Endothelial cell of umbilical vein (primary cell): ENCODE measurements at regions not wholly inside any gene's neighbourhood (a gene's known extent, or its start where the extent isn't known, plus 50 kb on each side); places are given as distances from the start of the nearest gene placed in this dataset.

Experiments
- BruUV-seq: library from RNA; stranded (reverse); fragments of 400-500 nt; replicated peaks from 2 replicates; lab custom pipeline; 2021; lab: Mats Ljungman, UMichigan
- CTCF ChIA-PET: fragments of 300-600, 350-600 bp; sonication (Branson Sonifier 250); formaldehyde crosslinking; loops from one replicate; lab custom pipeline; 2021; ENCODE audit warnings: antibody characterized with exemption, inconsistent platforms; lab: Charles Lee
- POLR2A ChIA-PET: fragments of 300-600, 350-600 bp; sonication (Branson Sonifier 250); formaldehyde crosslinking; loops from one replicate; lab custom pipeline; 2021; ENCODE audit warnings: antibody characterized with exemption, inconsistent platforms; lab: Charles Lee
- DNase-seq: peaks from one replicate; pipeline ENCODE4 v3.0.0-alpha.2; 2011; ENCODE audit warnings: low read depth, low spot score
- FAIRE-seq: peaks from 2 replicates; lab custom pipeline; 2011; peaks lifted over from hg19 to GRCh38; lab: Jason Lieb, UNC
- H2AFZ ChIP-seq: 2 replicates; pipeline ENCODE4 v1.6.0; 2012; ENCODE audit warnings: low read depth, low read length, control low read depth, inconsistent platforms
- H3K27ac ChIP-seq: 2 replicates; pipeline ENCODE4 v1.5.1; 2011; ENCODE audit warnings: low read depth, mild to moderate bottlenecking, control low read depth, low read length, moderate library complexity; ENCODE audit not compliant: insufficient read depth
- H3K27me3 ChIP-seq, 2 experiments: 2 replicates each; pipeline versions ENCODE4 v1.6.0 to v1.6.1; 2011; ENCODE audit warnings: low read length in 2 of 2, mixed read lengths in 1 of 2; ENCODE audit not compliant: control insufficient read depth in 2 of 2, insufficient read depth in 2 of 2
- H3K36me3 ChIP-seq, 2 experiments: 2 replicates in 1 of 2; 3 replicates in 1 of 2; pipeline ENCODE4 v1.5.1; 2011; ENCODE audit warnings: low read length in 2 of 2, mild to moderate bottlenecking in 1 of 2, moderate library complexity in 1 of 2; ENCODE audit not compliant: control insufficient read depth in 2 of 2, insufficient read depth in 2 of 2; ENCODE audit errors: extremely low read depth in 1 of 2
- H3K4me1 ChIP-seq: 3 replicates; pipeline ENCODE4 v1.5.1; 2011; ENCODE audit warnings: mild to moderate bottlenecking, low read length; ENCODE audit not compliant: control insufficient read depth, insufficient read depth; ENCODE audit errors: extremely low read depth
- H3K4me2 ChIP-seq: 2 replicates; pipeline ENCODE4 v1.6.1; 2011; ENCODE audit warnings: low read length, control low read depth, mixed read lengths; ENCODE audit not compliant: insufficient read depth
- H3K4me3 ChIP-seq, 3 experiments: fragments of 200-600 bp in 1 of 3; sonication (generic), shearing (Covaris generic) in 1 of 3; replicated peaks in 1 of 3; 2 replicates each; pipeline ENCODE4 v1.5.1; 2011 to 2016; ENCODE audit warnings: control low read depth in 3 of 3, low read length in 3 of 3, mild to moderate bottlenecking in 2 of 3, inconsistent platforms in 1 of 3, low read depth in 1 of 3, moderate library complexity in 1 of 3; ENCODE audit not compliant: insufficient read depth in 1 of 3
- H3K79me2 ChIP-seq: 2 replicates; pipeline ENCODE4 v1.6.0; 2012; ENCODE audit warnings: low read length, inconsistent platforms; ENCODE audit not compliant: control insufficient read depth, insufficient read depth
- H3K9ac ChIP-seq: replicated peaks from 2 replicates; pipeline ENCODE3; 2011; ENCODE audit warnings: low read length, control low read depth; ENCODE audit not compliant: insufficient read depth; ENCODE audit errors: extremely low read depth
- H3K9me1 ChIP-seq: replicated peaks from 3 replicates; pipeline ENCODE4 v1.6.0; 2011; ENCODE audit warnings: mild to moderate bottlenecking, low read length; ENCODE audit not compliant: control insufficient read depth, insufficient read depth; ENCODE audit errors: extremely low read depth
- H3K9me3 ChIP-seq: replicated peaks from 2 replicates; pipeline ENCODE4 v1.5.1; 2012; ENCODE audit warnings: low read length, inconsistent platforms; ENCODE audit not compliant: control insufficient read depth, insufficient read depth
- H4K20me1 ChIP-seq: replicated peaks from 2 replicates; pipeline ENCODE3; 2011; ENCODE audit warnings: mild to moderate bottlenecking, low read length; ENCODE audit not compliant: control insufficient read depth, insufficient read depth; ENCODE audit errors: extremely low read depth
- CTCF ChIP-seq, 2 donors: IDR thresholded peaks; 1 replicate in 1 of 2; 2 replicates in 1 of 2; pipeline ENCODE4 v1.5.1; 2011; ENCODE audit warnings: low read length in 2 of 2, mild to moderate bottlenecking in 2 of 2, moderate library complexity in 2 of 2, control low read depth in 1 of 2, inconsistent platforms in 1 of 2, low read depth in 1 of 2; ENCODE audit not compliant: insufficient read depth in 1 of 2; ENCODE audit errors: extremely low read depth in 1 of 2
- EZH2 ChIP-seq: IDR thresholded peaks from 2 replicates; pipeline ENCODE4 v1.6.1; 2012; ENCODE audit warnings: borderline replicate concordance, low read depth, mild to moderate bottlenecking, moderate library complexity, low read length, inconsistent platforms; ENCODE audit not compliant: severe bottlenecking
- FOS ChIP-seq: IDR thresholded peaks from 2 replicates; pipeline ENCODE4 v1.6.1; 2011; ENCODE audit warnings: mild to moderate bottlenecking, low read length, moderate library complexity, borderline replicate concordance; ENCODE audit not compliant: insufficient read depth
- GATA2 ChIP-seq: IDR thresholded peaks from 2 replicates; pipeline ENCODE4 v1.7.0; 2011; ENCODE audit warnings: low read depth, mild to moderate bottlenecking, moderate library complexity, mixed read lengths, low read length; ENCODE audit not compliant: insufficient read length, insufficient read depth
- JUN ChIP-seq: IDR thresholded peaks from 2 replicates; pipeline ENCODE4 v1.6.1; 2011; ENCODE audit warnings: borderline replicate concordance, low read depth; ENCODE audit not compliant: insufficient read length, insufficient read depth
- MAX ChIP-seq: IDR thresholded peaks from 2 replicates; pipeline ENCODE4 v1.6.1; 2011; ENCODE audit not compliant: insufficient read depth, insufficient read length
- MYC ChIP-seq: IDR thresholded peaks from one replicate; pipeline ENCODE4 v1.6.1; 2011; ENCODE audit warnings: mild to moderate bottlenecking, low read depth, low read length
- POLR2A ChIP-seq: IDR thresholded peaks from 2 replicates; pipeline ENCODE4 v1.6.1; 2012; ENCODE audit warnings: low read depth, mild to moderate bottlenecking, control low read depth, low read length
- POLR2AphosphoS5 ChIP-seq: IDR thresholded peaks from 2 replicates; pipeline ENCODE4 v1.6.1; 2012; ENCODE audit warnings: low read depth, mild to moderate bottlenecking, control low read depth, low read length, moderate library complexity; ENCODE audit not compliant: insufficient read depth
- dilution Hi-C: fragments of 300-500 bp; cut with MboI; formaldehyde crosslinking; loops from one replicate; pipeline ENCODE4 v1.15.0; 2019; ENCODE audit warnings: low sequenced_read_pairs; ENCODE audit not compliant: extremely low pct_ligation_motif_present
- intact Hi-C: fragments of 100-400 bp; cut with micrococcal nuclease; formaldehyde crosslinking; loops from one replicate; pipeline ENCODE4 v1.10.0; 2022

GRCh38 chr13:60338754-60339153, 58.3 kb upstream of the TDRD3 start:
- dilution Hi-C loops: no loop called here
- peaks cover 7% of the 10 kb centered on the region for H3K4me1 ChIP-seq
- H3K36me3 ChIP-seq: no peaks in the 10 kb centered on the region
- no TSS peak for BruUV-seq
- H3K4me2 ChIP-seq: no peak overlapping the region
- H3K27ac ChIP-seq: no peak overlapping the region
- H4K20me1 ChIP-seq: no peaks in the 10 kb centered on the region
- no peaks in the 10 kb centered on the region for H3K79me2 ChIP-seq
- peaks cover 9 to 20% of the 10 kb centered on the region in 2 experiments for H3K27me3 ChIP-seq
- TF ChIP-seq MAX (no peak), POLR2A (no peak), GATA2 (no peak), JUN (no peak), POLR2AphosphoS5 (no peak), EZH2 (no peak)
- POLR2A ChIA-PET: no interaction called here
- FAIRE-seq (no peak), DNase-seq (no peak)
- H3K4me3 ChIP-seq: no peak overlapping the region
- no peak overlapping the region for H2AFZ ChIP-seq
- H3K9me3 ChIP-seq: no peaks in the 10 kb centered on the region
- H3K9ac ChIP-seq: no peak overlapping the region
- H3K9me1 ChIP-seq: no peaks in the 10 kb centered on the region
- intact Hi-C loops: loop anchor here (10.0 kb wide), 1 partner anchor 304 kb away; no protein-coding TSS in a partner anchor
- CTCF ChIA-PET: interaction anchor here (1.4 kb wide), 1 partner anchor 92 kb away, joined by 6 read pairs; no protein-coding TSS in a partner anchor

- POLR2A ChIA-PET: no interaction called here
- H3K79me2 ChIP-seq: no peaks in the 10 kb centered on the region
Measured at GRCh38 chr13:60343978-60344377, 53.0 kb upstream of the TDRD3 start.

More at GRCh38 chr13:60343978-60344377, 53.0 kb upstream of the TDRD3 start:
- DNase-seq (no peak), FAIRE-seq (no peak)
- Histone ChIP-seq H4K20me1 (no peaks in the 10 kb centered on the region), H3K4me1 (no peaks in the 10 kb centered on the region), H3K9me1 (no peaks in the 10 kb centered on the region), H3K36me3 (no peaks in the 10 kb centered on the region), H2AFZ (no peak overlapping the region), H3K27me3 (peaks cover 15 to 31% of the 10 kb centered on the region in 2 experiments), H3K4me2 (no peak overlapping the region), H3K27ac (no peak overlapping the region), H3K9ac (no peak overlapping the region), H3K4me3 (no peak overlapping the region), H3K9me3 (no peaks in the 10 kb centered on the region)
- no peak for TF ChIP-seq MAX
- no peak for TF ChIP-seq GATA2
- no peak for TF ChIP-seq POLR2AphosphoS5
- TF ChIP-seq EZH2: no peak
- no peak for TF ChIP-seq MYC
- TF ChIP-seq FOS: no peak
- no peak for TF ChIP-seq POLR2A
- TF ChIP-seq CTCF (IDR thresholded peaks at IDR 0.05; ENCODE audit: extremely low read depth in 1 of 2, insufficient read depth in 1 of 2, low read depth in 1 of 2, low read length in 2 of 2): no peak
- no peak for TF ChIP-seq JUN
- BruUV-seq: no TSS peak
- intact Hi-C loops: no loop called here
- dilution Hi-C loops: no loop called here
- CTCF ChIA-PET: interaction anchor here (1.0 to 2.3 kb wide), 2 partner anchors 9 to 42 kb away, joined by 3 to 12 read pairs; no protein-coding TSS in a partner anchor
